H1 (cell line): ENCODE measurements at regions not wholly inside any gene's neighbourhood (a gene's known extent, or its start where the extent isn't known, plus 50 kb on each side); places are given as distances from the start of the nearest gene placed in this dataset.

Source experiments
- CTCF ChIA-PET: fragments of 300-600 bp; sonication (Branson Sonifier 250); formaldehyde crosslinking; loops from one replicate; lab custom pipeline; 2021; ENCODE audit not compliant: partially characterized antibody; lab: Charles Lee
- POLR2A ChIA-PET: fragments of 300-600 bp; sonication (Branson Sonifier 250); formaldehyde crosslinking; loops from one replicate; lab custom pipeline; 2021; ENCODE audit warnings: inconsistent platforms; ENCODE audit not compliant: partially characterized antibody; lab: Charles Lee
- DNase-seq, 2 experiments: peaks; one replicate each; pipeline versions ENCODE4 v3.0.0 to v3.0.0-alpha.2; 2010 to 2022; ENCODE audit warnings: low spot score in 2 of 2, low read depth in 1 of 2, mixed read lengths in 1 of 2
- FAIRE-seq: peaks from 2 replicates; lab custom pipeline; 2011; peaks lifted over from hg19 to GRCh38; lab: Jason Lieb, UNC
- H2AFZ ChIP-seq: 2 replicates; pipeline ENCODE4 v1.8.1; 2012; ENCODE audit warnings: low read length, inconsistent platforms
- H2AK5ac ChIP-seq: 2 replicates; pipeline ENCODE4 v1.6.1; 2013; ENCODE audit warnings: low read depth, low read length
- H2BK120ac ChIP-seq: replicated peaks from 2 replicates; pipeline ENCODE3; 2013; ENCODE audit warnings: low read depth, low read length, inconsistent platforms
- H2BK12ac ChIP-seq: 2 replicates; pipeline ENCODE4 v1.6.1; 2013; ENCODE audit warnings: low read depth, low read length
- H2BK15ac ChIP-seq: 2 replicates; pipeline ENCODE4 v1.6.1; 2013; ENCODE audit warnings: low read length
- H2BK20ac ChIP-seq: 2 replicates; pipeline ENCODE4 v1.6.1; 2013; ENCODE audit warnings: low read length
- H2BK5ac ChIP-seq: 2 replicates; pipeline ENCODE4 v1.6.1; 2013; ENCODE audit warnings: low read depth, low read length
- H3K14ac ChIP-seq: 2 replicates; pipeline ENCODE4 v1.6.1; 2013; ENCODE audit warnings: inconsistent platforms; ENCODE audit not compliant: insufficient read length
- H3K18ac ChIP-seq: 2 replicates; pipeline ENCODE4 v1.6.1; 2013; ENCODE audit warnings: low read length; ENCODE audit errors: extremely low read depth
- H3K23ac ChIP-seq: 2 replicates; pipeline ENCODE4 v1.6.1; 2013; ENCODE audit warnings: inconsistent platforms; ENCODE audit not compliant: insufficient read length
- H3K23me2 ChIP-seq: 2 replicates; pipeline ENCODE4 v1.6.1; 2013; ENCODE audit warnings: low read depth, low read length
- H3K27ac ChIP-seq: 2 replicates; pipeline ENCODE4 v1.6.1; 2011; ENCODE audit warnings: low read depth, low read length, inconsistent platforms
- H3K27me3 ChIP-seq, 4 experiments: replicated peaks in 1 of 4; 1 replicate in 1 of 4; 2 replicates in 3 of 4; pipeline versions ENCODE4 v1.6.1 to v1.8.1; 2011 to 2013; ENCODE audit warnings: low read length in 3 of 4, mild to moderate bottlenecking in 3 of 4, inconsistent platforms in 2 of 4, mixed read lengths in 2 of 4, moderate library complexity in 1 of 4; ENCODE audit not compliant: control insufficient read depth in 3 of 4, insufficient read depth in 3 of 4; ENCODE audit errors: extremely low read depth in 1 of 4
- H3K36me3 ChIP-seq, 4 experiments: 2 replicates each; pipeline versions ENCODE4 v1.6.1 to v1.8.1; 2011 to 2013; ENCODE audit warnings: mild to moderate bottlenecking in 4 of 4, low read length in 3 of 4, moderate library complexity in 2 of 4, control low read depth in 1 of 4, inconsistent platforms in 1 of 4; ENCODE audit not compliant: insufficient read depth in 4 of 4, control insufficient read depth in 2 of 4
- H3K4ac ChIP-seq: replicated peaks from 2 replicates; pipeline ENCODE3; 2013; ENCODE audit warnings: low read length, low read depth, mixed read lengths, inconsistent platforms; ENCODE audit not compliant: insufficient read length
- H3K4me1 ChIP-seq, 4 experiments: replicated peaks in 1 of 4; 1 replicate in 1 of 4; 2 replicates in 3 of 4; pipeline versions ENCODE4 v1.6.1 to v1.8.1; 2011 to 2013; ENCODE audit warnings: low read length in 3 of 4, inconsistent platforms in 2 of 4, mixed read lengths in 1 of 4; ENCODE audit not compliant: insufficient read depth in 4 of 4, control insufficient read depth in 3 of 4
- H3K4me2 ChIP-seq, 2 experiments: 2 replicates each; pipeline versions ENCODE4 v1.6.1 to v1.8.1; 2011 to 2013; ENCODE audit warnings: low read depth in 2 of 2, low read length in 2 of 2, control low read depth in 1 of 2, inconsistent platforms in 1 of 2, mild to moderate bottlenecking in 1 of 2; ENCODE audit not compliant: insufficient read depth in 1 of 2
- H3K4me3 ChIP-seq, 4 experiments: fragments of 200-600, 300-600 bp in 1 of 4; sonication (generic), shearing (Covaris generic), sonication (Bioruptor Twin) in 1 of 4; 2 replicates each; pipeline versions ENCODE4 v1.5.1 to v1.8.1; 2011 to 2016; ENCODE audit warnings: low read length in 4 of 4, low read depth in 3 of 4, control low read depth in 2 of 4, inconsistent platforms in 2 of 4, mild to moderate bottlenecking in 2 of 4, mixed read lengths in 1 of 4, moderate library complexity in 1 of 4; ENCODE audit not compliant: insufficient read depth in 2 of 4; ENCODE audit errors: extremely low read depth in 1 of 4
- H3K56ac ChIP-seq: replicated peaks from 2 replicates; pipeline ENCODE3; 2013; ENCODE audit warnings: low read depth, mild to moderate bottlenecking, mixed read lengths, low read length, inconsistent platforms; ENCODE audit not compliant: insufficient read length
- H3K79me1 ChIP-seq: 2 replicates; pipeline ENCODE4 v1.6.1; 2013; ENCODE audit warnings: low read depth, low read length, control low read depth
- H3K79me2 ChIP-seq, 2 experiments: 2 replicates each; pipeline versions ENCODE4 v1.6.1 to v1.8.1; 2012 to 2013; ENCODE audit warnings: low read length in 2 of 2, mild to moderate bottlenecking in 2 of 2, inconsistent platforms in 1 of 2; ENCODE audit not compliant: insufficient read depth in 2 of 2, control insufficient read depth in 1 of 2
- H3K9ac ChIP-seq, 4 experiments: replicated peaks in 1 of 4; 1 replicate in 1 of 4; 2 replicates in 3 of 4; pipeline versions ENCODE4 v1.6.1 to v1.8.1; 2011 to 2013; ENCODE audit warnings: low read depth in 3 of 4, low read length in 3 of 4, control low read depth in 2 of 4, mild to moderate bottlenecking in 2 of 4, moderate library complexity in 2 of 4, inconsistent platforms in 1 of 4; ENCODE audit errors: extremely low read depth in 1 of 4
- H3K9me3 ChIP-seq, 2 experiments: 2 replicates each; pipeline versions ENCODE4 v1.6.1 to v1.8.1; 2012 to 2013; ENCODE audit warnings: mild to moderate bottlenecking in 2 of 2, moderate library complexity in 2 of 2, control low read depth in 1 of 2, inconsistent platforms in 1 of 2, low read depth in 1 of 2, low read length in 1 of 2, mixed read lengths in 1 of 2; ENCODE audit not compliant: insufficient read depth in 2 of 2
- H4K20me1 ChIP-seq, 2 experiments: replicated peaks in 1 of 2; 2 replicates each; pipeline versions ENCODE3 to v1.8.1; 2011 to 2013; ENCODE audit warnings: inconsistent platforms in 2 of 2, low read length in 2 of 2, mild to moderate bottlenecking in 1 of 2; ENCODE audit not compliant: insufficient read depth in 2 of 2, control insufficient read depth in 1 of 2
- H4K5ac ChIP-seq: 2 replicates; pipeline ENCODE4 v1.6.1; 2013; ENCODE audit warnings: low read length, low read depth, mixed read lengths, inconsistent platforms; ENCODE audit not compliant: insufficient read length
- H4K8ac ChIP-seq: 2 replicates; pipeline ENCODE4 v1.8.0; 2013; ENCODE audit warnings: mild to moderate bottlenecking, moderate library complexity, low read length, inconsistent platforms; ENCODE audit not compliant: insufficient read depth; ENCODE audit errors: extremely low read depth
- H4K91ac ChIP-seq: replicated peaks from 2 replicates; pipeline ENCODE3; 2013; ENCODE audit warnings: low read length, mixed read lengths, inconsistent platforms; ENCODE audit not compliant: insufficient read length
- ATF3 ChIP-seq: IDR thresholded peaks from 2 replicates; pipeline ENCODE4 v1.6.1; 2011; ENCODE audit warnings: low read depth, mild to moderate bottlenecking, low read length; ENCODE audit not compliant: insufficient read depth
- CBX8 ChIP-seq: fragments of 300-800, 300-1000 bp; sonication (generic); IDR thresholded peaks from 2 replicates; pipeline ENCODE4 v1.7.1; 2016; ENCODE audit warnings: low read depth, low read length, borderline replicate concordance
- EGR1 ChIP-seq: IDR thresholded peaks from 2 replicates; pipeline ENCODE4 v1.6.1; 2011; ENCODE audit warnings: low read depth, low read length, borderline replicate concordance
- FOSL1 ChIP-seq: IDR thresholded peaks from 2 replicates; pipeline ENCODE4 v1.6.1; 2011; ENCODE audit warnings: mild to moderate bottlenecking, low read depth, low read length, moderate library complexity; ENCODE audit not compliant: insufficient read depth
- HDAC2 ChIP-seq, 2 experiments: fragments of 300-600 bp in 1 of 2; sonication (generic) in 1 of 2; IDR thresholded peaks; 2 replicates each; pipeline ENCODE4 v1.6.1; 2011 to 2012; ENCODE audit warnings: low read depth in 2 of 2, low read length in 2 of 2, mild to moderate bottlenecking in 2 of 2, moderate library complexity in 2 of 2, borderline replicate concordance in 1 of 2, inconsistent platforms in 1 of 2
- KDM1A ChIP-seq: fragments of 200-600, 300-600 bp; sonication (generic); IDR thresholded peaks from 2 replicates; pipeline ENCODE4 v1.7.1; 2016; ENCODE audit warnings: mild to moderate bottlenecking, low read length, borderline replicate concordance
- KDM4A ChIP-seq: IDR thresholded peaks from one replicate; pipeline ENCODE4 v1.7.1; 2012; ENCODE audit warnings: low read depth, mild to moderate bottlenecking, moderate library complexity, low read length, inconsistent platforms; ENCODE audit not compliant: severe bottlenecking
- KDM5A ChIP-seq: fragments of 200-600 bp; IDR thresholded peaks from 2 replicates; pipeline ENCODE4 v1.7.1; 2012; ENCODE audit warnings: mild to moderate bottlenecking, low read length, inconsistent platforms, mixed read lengths
- RAD21 ChIP-seq, 2 experiments: IDR thresholded peaks in 1 of 2; conservative IDR thresholded peaks in 1 of 2; 2 replicates each; pipeline ENCODE4 v1.6.1; 2011; ENCODE audit warnings: low read depth in 2 of 2, low read length in 2 of 2, improper control_type of control experiment in 1 of 2, inconsistent platforms in 1 of 2, mild to moderate bottlenecking in 1 of 2, moderate library complexity in 1 of 2
- RFX5 ChIP-seq: IDR thresholded peaks from 2 replicates; pipeline ENCODE4 v1.6.1; 2011; ENCODE audit warnings: low read depth, low read length, improper control_type of control experiment, borderline replicate concordance
- TAF7 ChIP-seq: optimal IDR thresholded peaks from 2 replicates; pipeline ENCODE3; 2011; ENCODE audit warnings: low read depth, mild to moderate bottlenecking, inconsistent platforms, low read length, moderate library complexity, borderline replicate concordance
- TBP ChIP-seq: IDR thresholded peaks from 2 replicates; pipeline ENCODE4 v1.6.1; 2011; ENCODE audit warnings: low read depth, low read length, improper control_type of control experiment
- WGBS, 2 experiments: shearing (Covaris generic) in 1 of 2; methylation state at CpG; one replicate each; pipeline versions ENCODE4 v1.1.6 to v1.1.7; 2013 to 2015; ENCODE audit warnings: low lambda C conversion rate in 2 of 2, mixed read lengths in 2 of 2, inconsistent platforms in 1 of 2, low coverage in 1 of 2, missing lambda C conversion rate in 1 of 2; ENCODE audit not compliant: insufficient replicate concordance in 2 of 2, insufficient coverage in 1 of 2, insufficient read length in 1 of 2; ENCODE audit errors: extremely low coverage in 1 of 2, missing lambda C conversion rate in 1 of 2; 5-methylcytosine and 5-hydroxymethylcytosine counted together

- no peak overlapping the region for H2BK120ac ChIP-seq
- H2BK5ac ChIP-seq, result no peak overlapping the region
- peaks cover 0 to 21% (median 6%) of the 10 kb centered on the region in 4 experiments; a peak in 6 of 7 replicates for H3K4me1 ChIP-seq
- H2BK20ac ChIP-seq, result no peak overlapping the region
- FAIRE-seq (no peak), DNase-seq (no peak)
- H3K56ac ChIP-seq, result no peak overlapping the region
- H3K4me3 ChIP-seq, result no peak overlapping the region
- no peaks in the 10 kb centered on the region for H4K20me1 ChIP-seq
- H3K18ac ChIP-seq, result no peak overlapping the region
- H2BK15ac ChIP-seq, result no peak overlapping the region
- peaks cover 0 to 21% (median 14%) of the 10 kb centered on the region in 4 experiments; a peak in 6 of 7 replicates for H3K27me3 ChIP-seq
- H3K36me3 ChIP-seq, result no peaks in the 10 kb centered on the region
- H2AK5ac ChIP-seq, result no peak overlapping the region
- POLR2A ChIA-PET, result interaction anchor here (2.0 kb wide), 1 partner anchor 20 kb away, joined by 5 read pairs; no protein-coding TSS in a partner anchor
- H2AFZ ChIP-seq, result no peak overlapping the region
- H3K9ac ChIP-seq, result no peak overlapping the region
- CTCF ChIA-PET, result interaction anchor here (1.0 to 6.7 kb wide), 4 partner anchors 19 to 372 kb away, joined by 3 to 69 read pairs (median 38); no protein-coding TSS in a partner anchor
- H3K23me2 ChIP-seq, result peaks cover 5% of the 10 kb centered on the region; the same call in 1 of the 2 replicates
- H3K14ac ChIP-seq, result no peak overlapping the region
- H3K79me1 ChIP-seq, result no peaks in the 10 kb centered on the region
- no peak overlapping the region for H3K4me2 ChIP-seq
- H3K23ac ChIP-seq, result no peak overlapping the region
- 100% methylated on average over 1 of the region's 1 CpG; no CpG with 5 or more reads in 1 of the 2 experiments for WGBS, 2 experiments
- H3K27ac ChIP-seq, result no peak overlapping the region
- no peaks in the 10 kb centered on the region for H3K9me3 ChIP-seq
- H4K8ac ChIP-seq, result no peak overlapping the region
- H4K91ac ChIP-seq, result no peak overlapping the region
- no peak overlapping the region for H2BK12ac ChIP-seq
- H3K79me2 ChIP-seq, result no peaks in the 10 kb centered on the region
- H4K5ac ChIP-seq, result no peak overlapping the region
- no peak overlapping the region for H3K4ac ChIP-seq
- TF ChIP-seq KDM4A (no peak), TAF7 (no peak), CBX8 (no peak), RAD21 (IDR thresholded peaks at IDR 0.05 in 1 of 2, conservative IDR thresholded peaks at IDR 0.05 in 1 of 2; ENCODE audit: low read depth in 2 of 2, low read length in 2 of 2) (no peak), ATF3 (no peak), TBP (no peak), KDM1A (no peak), EGR1 (no peak), FOSL1 (no peak), RFX5 (no peak), KDM5A (no peak), HDAC2 (IDR thresholded peaks at IDR 0.05; ENCODE audit: borderline replicate concordance in 1 of 2, low read depth in 2 of 2, low read length in 2 of 2) (no peak)
These were observed 111.7 kb downstream of the ADRA2C start for GRCh38 chr4:3877868-3878267.
